ENCODE measurements at regions not wholly inside any gene's neighbourhood (a gene's known extent, or its start where the extent isn't known, plus 50 kb on each side); places are given as distances from the start of the nearest gene placed in this dataset.

GRCh38 chr10:108307925-108308312, 1143.4 kb upstream of the SORCS1 start:
- Histone ChIP-seq H3K4ac (replicated peaks; ENCODE audit: insufficient read length, low read depth, low read length) (no peak overlapping the region), H3K18ac (ENCODE audit: extremely low read depth, low read length) (no peak overlapping the region), H3K4me1 (replicated peaks in 1 of 4; ENCODE audit: control insufficient read depth in 3 of 4, insufficient read depth in 4 of 4, low read length in 3 of 4) (no peaks in the 10 kb centered on the region), H2BK120ac (replicated peaks; ENCODE audit: low read depth, low read length) (no peak overlapping the region), H3K27me3 (replicated peaks in 1 of 4; ENCODE audit: control insufficient read depth in 3 of 4, extremely low read depth in 1 of 4, insufficient read depth in 3 of 4, low read length in 3 of 4) (no peaks in the 10 kb centered on the region), H4K20me1 (replicated peaks in 1 of 2; ENCODE audit: control insufficient read depth in 1 of 2, insufficient read depth in 2 of 2, low read length in 2 of 2) (no peaks in the 10 kb centered on the region), H4K91ac (replicated peaks; ENCODE audit: insufficient read length, low read length) (no peak overlapping the region), H3K79me1 (ENCODE audit: low read depth, low read length) (no peaks in the 10 kb centered on the region), H3K4me2 (ENCODE audit: insufficient read depth in 1 of 2, low read depth in 2 of 2, low read length in 2 of 2) (no peak overlapping the region), H2AFZ (ENCODE audit: low read length) (no peak overlapping the region), H4K8ac (ENCODE audit: extremely low read depth, insufficient read depth, low read length) (no peak overlapping the region), H3K9ac (replicated peaks in 1 of 4; ENCODE audit: extremely low read depth in 1 of 4, low read depth in 3 of 4, low read length in 3 of 4) (no peak overlapping the region), H3K23me2 (ENCODE audit: low read depth, low read length) (no peaks in the 10 kb centered on the region), H3K79me2 (ENCODE audit: control insufficient read depth in 1 of 2, insufficient read depth in 2 of 2, low read length in 2 of 2) (no peaks in the 10 kb centered on the region), H3K27ac (ENCODE audit: low read depth, low read length) (no peak overlapping the region), H2AK5ac (ENCODE audit: low read depth, low read length) (no peak overlapping the region), H3K23ac (ENCODE audit: insufficient read length) (no peak overlapping the region), H3K14ac (ENCODE audit: insufficient read length) (no peak overlapping the region), H2BK5ac (ENCODE audit: low read depth, low read length) (no peak overlapping the region), H3K4me3 (ENCODE audit: extremely low read depth in 1 of 4, insufficient read depth in 2 of 4, low read depth in 3 of 4, low read length in 4 of 4) (no peak overlapping the region), H4K5ac (ENCODE audit: insufficient read length, low read depth, low read length) (no peak overlapping the region), H2BK20ac (ENCODE audit: low read length) (no peak overlapping the region), H3K36me3 (ENCODE audit: control insufficient read depth in 2 of 4, insufficient read depth in 4 of 4, low read length in 3 of 4) (no peaks in the 10 kb centered on the region), H3K9me3 (ENCODE audit: insufficient read depth in 2 of 2, low read depth in 1 of 2, low read length in 1 of 2) (no peaks in the 10 kb centered on the region), H2BK12ac (ENCODE audit: low read depth, low read length) (no peak overlapping the region), H2BK15ac (ENCODE audit: low read length) (no peak overlapping the region), H3K56ac (replicated peaks; ENCODE audit: insufficient read length, low read depth, low read length) (no peak overlapping the region)
- TF ChIP-seq KDM4A (IDR thresholded peaks at IDR 0.05; ENCODE audit: low read depth, low read length, severe bottlenecking): no peak
- TF ChIP-seq CHD2 (IDR thresholded peaks at IDR 0.05; ENCODE audit: low read length): no peak
- TF ChIP-seq JUND (IDR thresholded peaks at IDR 0.05; ENCODE audit: low read length): no peak
- TF ChIP-seq SIRT6 (IDR thresholded peaks at IDR 0.05; ENCODE audit: low read length): no peak
- TF ChIP-seq EZH2 (IDR thresholded peaks at IDR 0.05; ENCODE audit: low read depth, low read length, severe bottlenecking): no peak
- no peak for TF ChIP-seq NRF1 (IDR thresholded peaks at IDR 0.05; ENCODE audit: low read depth, low read length)
- no peak for TF ChIP-seq MAFK (IDR thresholded peaks at IDR 0.05; ENCODE audit: low read depth, low read length)
- no peak for TF ChIP-seq E2F6 (IDR thresholded peaks at IDR 0.05)
- TF ChIP-seq RBBP5 (IDR thresholded peaks at IDR 0.05; ENCODE audit: borderline replicate concordance, low read depth, low read length): no peak
- TF ChIP-seq GTF2F1 (IDR thresholded peaks at IDR 0.05; ENCODE audit: borderline replicate concordance, low read depth, low read length): no peak
- TF ChIP-seq EP300 (IDR thresholded peaks at IDR 0.05; ENCODE audit: borderline replicate concordance in 1 of 2, low read depth in 2 of 2, low read length in 2 of 2): no peak
- TF ChIP-seq ZNF274 (IDR thresholded peaks at IDR 0.05; ENCODE audit: borderline replicate concordance, extremely low read depth, low read length): no peak
- no peak for TF ChIP-seq CBX5 (IDR thresholded peaks at IDR 0.05; ENCODE audit: low read depth, low read length)
- TF ChIP-seq CBX8 (IDR thresholded peaks at IDR 0.05; ENCODE audit: borderline replicate concordance, low read depth, low read length): no peak
- TF ChIP-seq BACH1 (IDR thresholded peaks at IDR 0.05; ENCODE audit: low read length): no peak
- TF ChIP-seq TEAD4 (IDR thresholded peaks at IDR 0.05; ENCODE audit: low read depth, low read length): no peak
- CTCF ChIA-PET (ENCODE audit: partially characterized antibody): no interaction called here
- no peak for DNase-seq (ENCODE audit: low read depth in 1 of 2, low spot score in 2 of 2)
- POLR2A ChIA-PET (ENCODE audit: partially characterized antibody): no interaction called here
- no peak for FAIRE-seq
- WGBS, 2 experiments (ENCODE audit: extremely low coverage in 1 of 2, insufficient coverage in 1 of 2, insufficient read length in 1 of 2, insufficient replicate concordance in 2 of 2, low coverage in 1 of 2, low lambda C conversion rate in 2 of 2, missing lambda C conversion rate in 1 of 2): 90% methylated on average over 6 of the region's 7 CpGs; no CpG with 5 or more reads in 1 of the 2 experiments
